NCI-H128 (cell line): ENCODE measurements at regions not wholly inside any gene's neighbourhood (a gene's known extent, or its start where the extent isn't known, plus 50 kb on each side); places are given as distances from the start of the nearest gene placed in this dataset.

Experiments
- DNase-seq: peaks from one replicate; lab custom pipeline; 2025; ENCODE audit not compliant: unreplicated experiment; lab: John Stamatoyannopoulos, UW

- no peak for DNase-seq
Measured at GRCh38 chr1:14545422-14546025, 53.0 kb upstream of the KAZN start.

- no peak for DNase-seq
Measured at GRCh38 chr1:14546416-14546815, 52.1 kb upstream of the KAZN start.
